GM19467 (cell line): ENCODE measurements at regions not wholly inside any gene's neighbourhood (a gene's known extent, or its start where the extent isn't known, plus 50 kb on each side); places are given as distances from the start of the nearest gene placed in this dataset.
"Not testable (repeated sequence)": the region's sequence is repeated elsewhere in the genome, so short reads cannot be mapped to it uniquely, and the experiment has no call there.

ENCODE experiments used
- ATAC-seq: cut with Tn5 transposase; IDR thresholded peaks from one replicate; pipeline ENCODE4 v1.9.1; 2021; ENCODE audit warnings: mild to moderate bottlenecking, moderate library complexity; ENCODE audit not compliant: unreplicated experiment

DNA sequence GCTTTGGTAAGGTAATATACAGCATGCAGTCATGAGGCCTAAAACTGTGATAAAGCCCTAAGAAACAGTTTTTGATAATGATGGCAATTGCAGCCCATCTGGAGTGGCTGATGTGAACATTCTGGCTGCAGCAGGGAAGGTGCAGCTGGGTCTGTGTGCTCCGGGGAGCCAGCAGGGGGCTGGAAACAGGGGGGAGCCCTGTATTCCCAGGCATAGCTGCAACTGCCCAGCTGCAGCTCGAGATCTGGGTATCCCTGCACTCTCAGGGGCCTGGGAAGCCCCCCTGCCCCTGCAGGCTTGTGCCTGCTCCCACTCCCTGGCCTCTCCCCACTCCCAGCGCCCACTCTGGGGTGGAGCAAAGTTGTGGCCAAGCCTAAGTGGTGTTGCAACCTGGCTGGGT is 95.6 kb downstream of the RRAGB start:
- ATAC-seq: no peak

DNA sequence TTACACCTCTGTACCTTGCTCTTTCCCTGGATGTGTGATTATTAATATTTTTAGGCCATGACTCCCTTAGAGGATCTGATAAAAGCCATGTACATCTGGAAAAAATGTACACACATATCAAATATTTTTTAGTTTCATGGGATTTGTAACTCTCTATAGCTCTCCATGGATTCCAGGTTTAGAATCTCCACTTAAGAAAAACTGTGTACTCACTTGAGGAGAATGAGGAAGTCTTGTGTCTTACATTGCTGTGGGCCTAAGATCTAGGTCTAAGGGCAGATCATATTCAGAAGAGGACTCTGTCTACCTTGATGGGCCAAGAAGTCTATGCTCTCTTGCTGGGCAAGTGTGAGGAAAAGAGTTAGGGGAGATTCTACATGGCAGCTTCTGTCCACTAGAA is 98.0 kb downstream of the RRAGB start:
- no peak for ATAC-seq

DNA sequence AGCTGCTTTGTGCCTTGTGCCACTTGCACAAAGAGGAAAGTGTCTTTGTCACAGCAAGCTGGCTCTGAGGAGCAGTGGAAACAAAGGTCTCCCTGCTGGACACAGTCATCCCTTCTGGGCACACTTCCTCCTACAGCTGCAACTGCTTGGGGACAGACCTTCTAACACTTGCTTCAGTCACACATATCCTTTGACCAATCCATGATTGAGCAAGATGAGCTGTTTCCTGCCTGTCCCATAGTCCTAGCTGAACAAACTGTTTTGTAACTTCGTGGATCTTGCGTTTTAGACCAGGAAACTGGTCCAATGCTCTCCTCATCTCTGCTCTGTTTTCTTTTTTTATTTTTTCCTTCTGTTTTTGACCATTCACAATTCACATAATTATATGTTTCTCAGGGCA is 98.5 kb downstream of the RRAGB start:
- ATAC-seq: no peak

DNA sequence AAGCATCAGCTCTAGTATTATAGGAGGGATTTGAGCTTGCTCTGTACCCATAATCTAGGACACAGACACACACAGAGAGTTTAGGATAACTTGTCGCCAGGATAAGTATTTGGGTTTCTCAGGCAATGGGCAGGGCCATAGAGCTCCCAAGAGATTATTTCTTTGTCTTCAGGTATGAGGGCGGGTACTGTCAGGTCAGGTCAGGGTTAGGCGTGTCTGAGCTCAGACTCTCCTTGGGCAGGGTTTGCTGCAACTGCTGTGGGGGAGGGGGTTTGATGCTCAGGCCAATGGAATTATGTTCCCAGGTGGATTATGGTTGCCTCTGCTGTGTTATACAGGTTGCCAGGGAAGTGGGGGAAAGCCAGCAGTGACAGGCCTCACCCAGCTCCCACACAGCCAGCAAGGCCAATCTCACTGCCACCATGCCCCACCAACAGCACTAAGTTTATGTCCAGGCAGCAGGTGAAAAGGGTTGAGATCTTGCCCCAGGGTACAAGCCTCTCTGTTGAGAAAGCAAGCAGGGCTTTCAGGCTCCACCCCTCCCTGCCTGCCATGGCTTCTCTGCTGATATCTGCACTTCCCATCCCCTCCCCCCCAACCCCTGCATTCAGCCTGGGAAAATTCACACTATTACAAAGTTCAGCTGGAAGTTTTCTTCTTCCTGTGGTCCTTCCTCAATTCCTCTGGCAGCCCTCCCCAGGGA is 101.3 kb downstream of the RRAGB start:
- no peak for ATAC-seq

DNA sequence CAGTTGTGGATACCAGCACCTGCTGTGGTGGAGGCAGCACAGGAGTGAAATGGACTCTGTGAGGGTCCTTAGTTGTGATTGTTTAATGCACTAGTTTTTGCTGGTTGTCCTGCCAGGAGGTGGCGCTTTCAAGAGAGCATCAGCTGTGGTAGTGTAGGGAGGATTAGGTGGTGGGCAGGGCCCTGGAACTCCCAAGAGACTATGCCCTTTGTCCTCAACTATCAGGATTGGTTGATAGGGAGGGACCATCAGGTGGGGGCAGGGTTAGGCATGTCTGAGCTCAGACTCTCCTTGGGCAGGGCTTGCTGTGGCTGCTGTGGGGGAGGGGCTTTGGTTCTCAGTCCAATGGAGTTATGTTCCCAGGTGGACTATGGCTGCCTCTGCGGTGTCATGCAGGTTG is 121.9 kb downstream of the RRAGB start:
- ATAC-seq: no peak

DNA sequence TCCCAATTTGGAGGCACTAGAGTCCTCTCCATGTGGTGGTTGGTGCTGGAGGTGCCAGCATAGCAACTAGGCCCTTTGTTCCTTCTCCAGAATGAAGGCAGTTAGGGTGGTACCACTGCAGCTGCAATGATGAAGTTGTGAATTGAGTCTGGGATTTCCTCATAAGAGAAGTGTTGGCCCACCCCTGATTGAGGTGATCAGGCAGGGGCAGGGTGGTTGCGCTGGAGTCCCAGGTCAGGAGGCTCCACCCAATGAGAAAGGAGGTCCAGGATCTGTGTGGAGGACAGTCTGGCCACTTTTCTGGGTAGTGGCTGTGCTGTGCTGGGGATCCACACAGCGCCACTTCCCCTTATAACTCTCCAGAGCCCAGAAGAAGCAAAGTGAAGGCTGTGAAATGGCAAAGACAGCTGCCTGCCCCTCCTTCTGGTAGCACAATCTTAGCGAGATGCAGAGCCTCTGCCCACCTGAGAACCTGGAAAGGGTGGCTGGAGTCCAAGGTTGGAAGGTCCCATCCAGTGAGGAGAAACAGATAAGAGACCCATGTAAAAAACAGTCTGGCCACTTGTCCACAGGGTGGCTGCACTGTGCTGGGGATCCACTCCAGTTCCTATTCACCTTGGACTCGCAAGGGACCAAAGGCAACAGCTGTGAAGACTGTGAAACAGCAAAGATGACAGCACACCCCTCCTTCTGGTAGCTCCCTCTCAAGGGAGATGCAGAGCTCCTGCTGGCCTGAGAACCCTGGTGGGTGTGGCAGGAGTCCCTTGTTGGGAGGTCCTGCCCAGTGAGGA is 124.6 kb downstream of the RRAGB start:
- ATAC-seq: no peak

DNA sequence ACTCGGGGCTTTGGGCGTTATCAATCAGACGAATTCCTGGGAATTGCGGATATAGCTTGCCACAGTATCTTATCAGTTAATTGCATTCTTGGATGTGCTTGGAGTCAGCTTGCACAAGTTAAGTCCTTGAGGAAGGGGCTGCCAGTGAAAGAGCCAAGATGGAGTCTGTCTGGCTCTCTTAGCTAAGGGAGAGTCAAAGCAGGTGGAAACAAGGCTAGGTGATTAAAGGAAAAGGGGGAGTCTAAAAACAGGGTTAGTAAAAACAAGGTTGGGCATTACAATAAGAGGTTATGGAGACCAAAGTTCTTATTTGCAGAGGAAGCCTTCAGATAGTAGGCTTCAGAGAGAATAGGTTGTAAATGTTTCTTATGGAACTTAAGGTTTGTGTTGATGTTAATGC is 149.2 kb downstream of the RRAGB start:
- not testable (repeated sequence) for ATAC-seq

DNA sequence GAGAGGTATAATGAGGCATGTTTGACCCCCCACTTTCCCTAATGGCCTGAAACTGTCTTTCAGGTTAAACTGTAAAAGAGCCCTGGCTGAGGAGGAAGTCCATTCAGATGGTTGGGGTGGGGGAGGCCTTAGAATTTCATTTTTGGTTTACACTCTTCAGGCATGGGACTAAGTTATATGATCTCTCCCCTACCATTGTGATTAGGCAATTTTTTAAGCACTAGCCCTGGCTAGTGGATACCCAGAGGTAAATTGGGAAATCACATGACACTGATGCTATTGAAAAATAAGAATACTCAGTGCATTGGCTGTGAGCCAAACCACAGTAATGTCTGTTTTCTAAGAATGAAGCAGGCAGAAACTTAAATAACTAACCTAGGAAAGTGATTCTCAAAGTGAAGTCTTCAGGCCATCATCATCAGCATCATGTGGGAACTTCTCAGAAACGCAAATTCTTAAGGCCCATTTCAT is 149.7 kb downstream of the RRAGB start:
- peak; percentile 84 for ATAC-seq

DNA sequence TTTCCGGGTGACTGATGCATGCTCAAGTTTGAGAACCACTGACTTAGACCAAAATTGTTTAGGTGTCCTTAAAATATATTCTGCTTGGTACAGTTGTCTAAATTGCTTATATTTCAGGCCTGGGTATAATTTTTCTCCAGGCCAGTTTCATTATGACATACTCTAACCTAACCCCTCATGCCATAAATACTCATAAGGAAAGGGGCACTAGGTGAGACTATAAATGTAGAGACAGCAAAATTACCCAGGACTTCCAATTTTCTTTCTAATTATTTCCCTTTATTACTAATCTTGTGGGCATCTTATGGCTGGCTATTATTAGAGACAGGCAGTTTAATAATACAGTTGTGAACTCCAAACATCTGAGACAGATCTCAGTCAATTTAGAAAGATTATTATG is 150.2 kb downstream of the RRAGB start:
- ATAC-seq: peak; percentile 55

DNA sequence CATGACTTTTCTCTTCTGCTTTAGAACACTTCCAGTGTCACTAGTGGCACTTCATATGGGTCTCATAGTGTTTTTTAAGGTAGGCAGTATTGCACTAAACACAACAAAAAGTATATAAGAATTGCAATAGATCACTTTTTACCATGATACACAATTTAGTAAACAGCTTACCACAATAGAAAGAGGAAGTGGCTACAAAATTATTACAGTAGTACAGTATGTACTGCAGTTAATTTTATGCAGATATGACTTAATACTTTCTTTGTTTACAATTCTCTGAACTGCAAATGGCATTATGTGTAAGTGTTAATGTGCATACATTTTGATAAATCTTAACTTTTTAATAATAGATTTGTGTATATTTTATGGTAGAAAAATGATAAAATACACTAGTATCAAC is 157.3 kb downstream of the RRAGB start:
- ATAC-seq: no peak

DNA sequence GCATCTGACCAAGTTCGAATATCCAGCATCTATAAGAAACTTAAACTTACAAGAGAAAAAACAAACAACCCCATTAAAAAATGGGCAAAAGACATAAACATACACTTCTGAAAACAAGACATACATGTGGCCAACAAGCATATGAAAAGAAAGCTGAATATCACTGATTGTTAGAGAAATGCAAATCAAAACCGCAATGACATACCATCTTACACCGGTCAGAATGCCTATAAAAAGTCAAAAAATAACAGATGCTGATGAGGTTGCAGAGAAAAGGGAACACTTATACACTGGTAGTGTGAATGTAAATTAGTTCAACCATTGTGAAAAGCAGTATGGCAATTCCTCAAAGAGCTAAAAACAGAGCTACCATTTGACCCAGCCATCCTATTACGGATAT is 166.0 kb downstream of the RRAGB start:
- not testable (repeated sequence) for ATAC-seq

DNA sequence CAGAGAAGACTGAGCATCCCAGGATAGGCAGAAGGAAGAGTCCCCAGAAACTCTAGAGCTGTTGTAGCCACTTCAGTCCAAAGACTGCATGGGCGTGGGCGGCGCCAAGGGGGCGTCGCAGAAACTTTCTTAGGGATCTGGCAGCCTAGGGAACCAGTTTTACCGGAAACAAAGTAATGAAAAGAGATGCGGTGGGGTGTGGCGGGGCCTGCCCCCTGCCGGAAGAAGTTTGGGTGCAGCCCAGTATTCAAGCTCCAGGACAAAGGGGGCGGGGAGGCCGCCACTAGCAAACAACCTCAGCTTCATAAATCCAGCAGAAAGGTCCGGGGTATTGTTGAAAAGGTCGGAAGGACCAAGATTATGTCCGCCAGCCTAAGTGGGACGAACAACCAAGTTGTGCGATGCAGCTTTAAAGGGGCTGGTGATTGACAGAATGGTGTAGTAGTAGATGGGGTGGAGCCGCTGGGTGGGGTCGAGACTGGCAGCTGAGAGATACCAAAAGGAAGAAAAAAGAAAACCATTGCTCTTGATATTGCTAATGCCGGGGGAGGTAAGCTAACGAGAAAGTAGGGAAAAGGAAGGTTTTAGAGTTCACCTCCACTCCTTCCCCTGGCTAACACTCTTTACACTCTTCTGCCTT is 190.5 kb downstream of the RRAGB start:
- peak; percentile 72 for ATAC-seq

DNA sequence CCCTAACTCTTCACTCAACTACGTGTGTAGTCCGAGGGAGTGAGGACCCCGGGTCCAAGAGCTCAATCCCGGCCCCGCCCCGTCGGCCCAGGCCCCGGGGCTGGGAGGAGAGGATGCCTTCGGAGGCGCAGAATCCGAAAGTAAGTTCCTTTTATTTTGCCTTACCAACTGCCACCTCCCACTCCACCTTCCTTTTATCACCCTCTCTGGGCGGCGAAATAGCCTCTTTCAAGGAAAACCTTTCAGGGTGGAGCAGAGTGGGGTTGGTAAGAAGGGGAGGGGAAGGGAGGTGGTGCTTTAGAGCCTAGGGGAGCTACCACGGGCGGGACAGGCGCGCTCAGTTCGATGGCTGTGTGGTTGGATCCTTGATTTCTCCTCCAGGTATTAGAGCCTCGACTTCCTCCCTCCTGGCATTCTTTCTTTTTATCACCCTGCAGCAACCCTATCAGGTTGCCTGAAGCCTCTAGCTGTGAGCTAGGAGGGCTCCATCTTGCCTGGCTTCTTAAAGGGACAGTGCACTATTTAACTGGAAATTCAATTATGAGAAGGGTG is 191.2 kb downstream of the RRAGB start:
- ATAC-seq: no peak

DNA sequence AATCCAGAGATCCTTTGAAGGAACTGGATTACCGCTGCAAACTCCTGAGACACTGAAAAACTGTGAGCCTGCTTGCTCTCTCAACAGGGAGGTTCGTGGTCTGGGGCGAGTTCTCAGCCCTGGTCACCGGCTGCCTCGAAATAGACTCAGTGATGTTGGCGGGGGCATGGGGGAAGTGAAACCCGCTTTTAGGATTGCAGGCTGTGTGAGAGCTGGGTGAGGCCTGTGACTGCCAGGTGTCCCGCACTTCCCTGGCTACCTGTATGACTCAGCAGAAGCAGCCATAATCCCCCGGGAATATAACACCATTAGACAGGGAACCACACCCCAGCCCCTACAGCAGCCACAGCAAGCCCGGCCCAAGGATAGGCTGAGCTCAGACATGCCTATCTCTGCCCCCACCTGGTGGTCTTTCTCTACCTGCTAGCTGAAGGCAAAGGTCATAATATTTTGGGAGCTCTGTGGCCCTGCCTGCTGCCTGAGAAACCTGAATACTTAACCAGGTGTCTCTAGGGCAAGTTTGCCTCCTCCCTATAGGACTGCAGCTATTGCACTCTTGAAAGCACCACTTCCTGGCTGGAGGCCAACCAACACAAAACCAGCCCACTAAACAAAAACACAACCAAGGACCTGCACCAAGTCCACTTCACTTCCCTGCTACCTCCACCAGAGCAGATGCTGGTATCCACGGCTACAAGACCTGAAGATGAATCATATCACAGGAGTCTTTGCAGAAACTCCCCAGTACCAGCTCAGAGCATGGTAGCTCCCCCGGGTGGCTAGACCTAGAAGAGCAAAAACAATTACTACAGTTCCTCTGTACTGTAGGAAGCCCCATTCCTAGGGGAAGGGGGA is 202.0 kb downstream of the RRAGB start:
- ATAC-seq: peak; percentile 94

DNA sequence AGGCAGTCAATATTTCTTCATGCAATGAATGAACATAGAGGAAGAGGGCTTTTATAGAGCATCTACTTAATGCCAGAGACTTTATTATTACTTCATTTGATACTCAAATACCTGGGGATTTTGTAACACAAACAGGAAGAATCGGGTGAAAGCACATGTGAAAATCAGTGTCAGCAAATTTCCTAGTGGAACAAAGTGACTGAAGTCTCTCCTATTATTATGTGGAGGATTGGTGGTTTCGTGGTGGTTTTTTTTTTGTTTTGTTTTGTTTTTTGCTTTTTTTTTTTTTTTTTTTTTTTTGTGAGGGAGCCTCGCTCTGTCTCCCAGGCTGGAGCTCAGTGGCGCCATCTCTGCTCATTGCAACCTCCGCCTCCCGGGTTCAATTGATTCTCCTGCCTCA is 207.0 kb downstream of the RRAGB start:
- no peak for ATAC-seq

DNA sequence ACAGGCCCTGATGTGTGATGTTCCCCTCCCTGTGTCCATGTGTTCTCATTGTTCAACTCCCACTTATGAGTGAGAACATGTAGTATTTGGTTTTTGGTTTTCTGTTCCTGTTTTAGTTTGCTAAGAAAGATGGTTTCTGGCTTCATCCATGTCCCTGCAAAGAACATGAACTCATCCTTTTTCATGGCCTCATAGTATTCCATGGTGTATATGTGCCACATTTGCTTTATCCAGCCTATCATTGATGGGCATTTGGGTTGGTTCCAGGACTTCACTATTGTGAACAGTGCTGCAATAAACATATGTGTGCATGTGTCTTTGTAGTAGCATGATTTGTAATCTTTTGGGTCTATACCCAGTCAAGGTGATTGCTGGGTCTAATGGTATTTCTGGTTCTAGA is 211.0 kb downstream of the RRAGB start:
- ATAC-seq: not testable (repeated sequence)
